ENCODE measurements at regions not wholly inside any gene's neighbourhood (a gene's known extent, or its start where the extent isn't known, plus 50 kb on each side); places are given as distances from the start of the nearest gene placed in this dataset.

GRCh38 chr20:58100731-58101356, 127.6 kb downstream of the ANKRD60 start:
- H3K27me3 Mint-ChIP-seq (ENCODE audit: insufficient read depth), result peaks cover 4% of the 10 kb centered on the region
- no peak overlapping the region for H3K4me3 Mint-ChIP-seq
- H3K9me3 Mint-ChIP-seq, result no peaks in the 10 kb centered on the region
- no peaks in the 10 kb centered on the region for H3K36me3 Mint-ChIP-seq (ENCODE audit: low read depth)
- H3K4me1 Mint-ChIP-seq (ENCODE audit: low read depth), result no peaks in the 10 kb centered on the region
- intact Hi-C loops (cut with micrococcal nuclease), result no loop called here
- no peak overlapping the region for H3K27ac Mint-ChIP-seq
- no peak for DNase-seq (ENCODE audit: low spot score)

- H3K27ac Mint-ChIP-seq, result no peak overlapping the region
- intact Hi-C loops (cut with micrococcal nuclease), result no loop called here
- H3K4me1 Mint-ChIP-seq (ENCODE audit: low read depth), result no peaks in the 10 kb centered on the region
- H3K4me3 Mint-ChIP-seq, result no peak overlapping the region
- H3K36me3 Mint-ChIP-seq (ENCODE audit: low read depth), result no peaks in the 10 kb centered on the region
- H3K27me3 Mint-ChIP-seq (ENCODE audit: insufficient read depth), result peaks cover 4% of the 10 kb centered on the region
- no peak for DNase-seq (ENCODE audit: low spot score)
- no peaks in the 10 kb centered on the region for H3K9me3 Mint-ChIP-seq
Observed at GRCh38 chr20:58099956-58100730, 128.3 kb downstream of the ANKRD60 start.

GRCh38 chr20:58099291-58099935, 129.0 kb downstream of the ANKRD60 start:
- intact Hi-C loops (cut with micrococcal nuclease), result no loop called here
- no peaks in the 10 kb centered on the region for H3K4me1 Mint-ChIP-seq (ENCODE audit: low read depth)

DNA sequence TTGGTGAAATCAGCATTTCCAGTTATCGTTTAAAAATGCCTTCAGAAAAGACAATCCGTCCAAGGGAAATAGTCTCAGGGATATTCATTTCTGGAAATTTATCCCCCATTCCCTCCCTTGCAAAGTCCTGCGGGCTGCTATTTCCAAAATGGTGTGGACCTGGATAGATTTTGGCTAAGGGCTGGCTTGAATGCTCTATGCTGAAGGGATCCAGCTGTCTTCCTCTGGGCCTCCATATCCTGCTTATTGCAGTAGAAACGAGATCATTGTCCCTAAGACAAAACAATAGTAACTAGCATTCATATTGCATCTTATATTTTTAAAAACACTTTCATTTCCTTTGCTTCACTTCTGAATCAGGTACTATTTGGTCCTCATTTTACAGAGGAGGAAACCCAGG, 129.9 kb downstream of the ANKRD60 start:
- no peak overlapping the region for H3K4me3 Mint-ChIP-seq
- H3K27me3 Mint-ChIP-seq (ENCODE audit: insufficient read depth), result peaks cover 4% of the 10 kb centered on the region
- no peaks in the 10 kb centered on the region for H3K9me3 Mint-ChIP-seq
- no peak for DNase-seq (ENCODE audit: low spot score)
- intact Hi-C loops (cut with micrococcal nuclease), result no loop called here
- H3K27ac Mint-ChIP-seq, result no peak overlapping the region
- no peaks in the 10 kb centered on the region for H3K36me3 Mint-ChIP-seq (ENCODE audit: low read depth)
- H3K4me1 Mint-ChIP-seq (ENCODE audit: low read depth), result no peaks in the 10 kb centered on the region

More at GRCh38 chr20:58099291-58099935, 129.0 kb downstream of the ANKRD60 start:
- Mint-ChIP-seq H3K27me3 (ENCODE audit: insufficient read depth) (peaks cover 4% of the 10 kb centered on the region), H3K36me3 (ENCODE audit: low read depth) (no peaks in the 10 kb centered on the region), H3K4me3 (no peak overlapping the region), H3K27ac (no peak overlapping the region), H3K9me3 (no peaks in the 10 kb centered on the region)
- no peak for DNase-seq (ENCODE audit: low spot score)

- no peaks in the 10 kb centered on the region for H3K4me1 Mint-ChIP-seq (ENCODE audit: low read depth)
- peaks cover 4% of the 10 kb centered on the region for H3K27me3 Mint-ChIP-seq (ENCODE audit: insufficient read depth)
- H3K4me3 Mint-ChIP-seq, result no peak overlapping the region
- intact Hi-C loops (cut with micrococcal nuclease), result no loop called here
- H3K9me3 Mint-ChIP-seq, result no peaks in the 10 kb centered on the region
- no peaks in the 10 kb centered on the region for H3K36me3 Mint-ChIP-seq (ENCODE audit: low read depth)
- no peak for DNase-seq (ENCODE audit: low spot score)
- H3K27ac Mint-ChIP-seq, result no peak overlapping the region
Observed at GRCh38 chr20:58097943-58098342, 130.5 kb downstream of the ANKRD60 start.

- no peak for DNase-seq (ENCODE audit: low spot score)
- H3K27me3 Mint-ChIP-seq (ENCODE audit: insufficient read depth), result peaks cover 6% of the 10 kb centered on the region
- no peaks in the 10 kb centered on the region for H3K9me3 Mint-ChIP-seq
- H3K36me3 Mint-ChIP-seq (ENCODE audit: low read depth), result no peaks in the 10 kb centered on the region
- intact Hi-C loops (cut with micrococcal nuclease), result no loop called here
- no peak overlapping the region for H3K4me3 Mint-ChIP-seq
- no peak overlapping the region for H3K27ac Mint-ChIP-seq
- no peaks in the 10 kb centered on the region for H3K4me1 Mint-ChIP-seq (ENCODE audit: low read depth)
Observed at GRCh38 chr20:58097429-58097828, 131.0 kb downstream of the ANKRD60 start.

- DNase-seq (ENCODE audit: low spot score), result no peak
- intact Hi-C loops (cut with micrococcal nuclease), result no loop called here
- H3K27me3 Mint-ChIP-seq (ENCODE audit: insufficient read depth), result peaks cover 8% of the 10 kb centered on the region
- H3K4me1 Mint-ChIP-seq (ENCODE audit: low read depth), result no peaks in the 10 kb centered on the region
- H3K4me3 Mint-ChIP-seq, result no peak overlapping the region
- H3K27ac Mint-ChIP-seq, result no peak overlapping the region
- H3K36me3 Mint-ChIP-seq (ENCODE audit: low read depth), result no peaks in the 10 kb centered on the region
- no peaks in the 10 kb centered on the region for H3K9me3 Mint-ChIP-seq
Observed at GRCh38 chr20:58096880-58097423, 131.5 kb downstream of the ANKRD60 start.

DNA sequence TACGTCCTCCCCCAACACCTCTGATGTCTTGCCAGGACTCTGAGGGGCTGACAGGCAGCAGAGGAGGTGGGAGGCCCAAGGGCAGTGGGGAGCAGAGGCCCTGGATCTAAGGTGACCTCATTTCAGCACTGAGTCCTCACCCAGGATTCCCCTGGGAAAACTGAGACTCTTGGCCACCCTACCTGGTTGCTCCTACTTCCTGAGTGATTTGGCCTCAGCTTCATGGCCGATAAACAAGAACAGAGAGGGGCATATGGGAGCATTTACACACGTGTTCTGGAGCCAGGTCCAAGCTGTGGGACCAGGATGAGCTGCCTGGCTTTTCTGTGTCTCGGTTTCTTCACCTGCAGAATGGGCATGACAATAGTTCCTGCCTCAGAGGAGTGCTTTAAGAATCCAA, 133.8 kb downstream of the ANKRD60 start:
- intact Hi-C loops (cut with micrococcal nuclease), result no loop called here
- Mint-ChIP-seq H3K27ac (no peak overlapping the region), H3K4me3 (no peak overlapping the region), H3K36me3 (ENCODE audit: low read depth) (no peaks in the 10 kb centered on the region), H3K4me1 (ENCODE audit: low read depth) (no peaks in the 10 kb centered on the region), H3K27me3 (ENCODE audit: insufficient read depth) (peaks cover 7% of the 10 kb centered on the region), H3K9me3 (no peaks in the 10 kb centered on the region)
- no peak for DNase-seq (ENCODE audit: low spot score)

- intact Hi-C loops (cut with micrococcal nuclease), result no loop called here
- Mint-ChIP-seq H3K36me3 (ENCODE audit: low read depth) (no peaks in the 10 kb centered on the region), H3K27me3 (ENCODE audit: insufficient read depth) (peaks cover 8% of the 10 kb centered on the region), H3K9me3 (no peaks in the 10 kb centered on the region), H3K4me1 (ENCODE audit: low read depth) (no peaks in the 10 kb centered on the region), H3K4me3 (no peak overlapping the region), H3K27ac (no peak overlapping the region)
- no peak for DNase-seq (ENCODE audit: low spot score)
Observed at GRCh38 chr20:58094160-58094559, 134.3 kb downstream of the ANKRD60 start.

DNA sequence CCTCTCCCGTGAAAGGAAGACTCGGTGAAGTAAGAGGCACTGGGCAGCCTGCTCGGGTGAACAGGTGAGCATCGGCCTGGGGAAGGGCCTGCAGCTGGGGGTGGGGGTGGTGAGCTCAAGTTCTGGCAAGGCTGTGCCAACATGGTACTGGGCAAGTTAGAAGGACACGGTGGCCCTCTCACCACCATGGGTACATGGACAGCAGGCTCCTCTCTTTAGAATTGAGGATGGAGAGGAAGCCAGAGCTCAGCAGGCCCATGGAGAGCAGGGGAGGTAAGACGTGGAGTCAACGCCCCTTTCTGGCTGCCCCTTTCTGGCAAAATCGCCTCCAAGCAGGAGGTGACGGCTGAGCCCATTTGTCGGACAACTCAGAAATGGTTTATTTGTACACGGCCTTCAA, 135.6 kb downstream of the ANKRD60 start:
- intact Hi-C loops (cut with micrococcal nuclease), result no loop called here
- H3K9me3 Mint-ChIP-seq, result no peaks in the 10 kb centered on the region
- H3K4me1 Mint-ChIP-seq (ENCODE audit: low read depth), result no peaks in the 10 kb centered on the region
- peaks cover 8% of the 10 kb centered on the region for H3K27me3 Mint-ChIP-seq (ENCODE audit: insufficient read depth)
- H3K36me3 Mint-ChIP-seq (ENCODE audit: low read depth), result no peaks in the 10 kb centered on the region
- H3K4me3 Mint-ChIP-seq, result no peak overlapping the region
- no peak for DNase-seq (ENCODE audit: low spot score)
- no peak overlapping the region for H3K27ac Mint-ChIP-seq

DNA sequence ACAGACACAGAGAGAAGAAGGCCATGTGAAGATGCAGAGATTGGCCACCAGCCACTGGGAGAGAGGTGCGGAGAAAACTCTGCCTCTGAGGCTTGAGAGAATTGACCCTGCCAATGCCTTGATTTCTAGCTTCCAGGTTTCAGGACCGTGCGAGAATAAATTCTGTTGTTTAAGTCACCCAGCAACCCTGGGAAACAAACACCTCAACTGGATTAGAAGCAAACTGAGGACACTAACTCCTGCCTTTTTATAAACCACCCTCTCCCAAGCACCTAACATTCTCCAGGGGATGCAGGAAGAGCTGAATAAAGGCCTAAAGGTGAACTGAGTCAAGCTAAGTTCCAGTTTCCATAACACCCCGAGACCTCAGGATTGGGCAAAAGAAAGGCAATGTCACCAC, 136.1 kb downstream of the ANKRD60 start:
- no peaks in the 10 kb centered on the region for H3K36me3 Mint-ChIP-seq (ENCODE audit: low read depth)
- no peak overlapping the region for H3K4me3 Mint-ChIP-seq
- H3K27ac Mint-ChIP-seq, result no peak overlapping the region
- intact Hi-C loops (cut with micrococcal nuclease), result no loop called here
- peaks cover 8% of the 10 kb centered on the region for H3K27me3 Mint-ChIP-seq (ENCODE audit: insufficient read depth)
- H3K9me3 Mint-ChIP-seq, result no peaks in the 10 kb centered on the region
- no peak for DNase-seq (ENCODE audit: low spot score)
- H3K4me1 Mint-ChIP-seq (ENCODE audit: low read depth), result no peaks in the 10 kb centered on the region

DNA sequence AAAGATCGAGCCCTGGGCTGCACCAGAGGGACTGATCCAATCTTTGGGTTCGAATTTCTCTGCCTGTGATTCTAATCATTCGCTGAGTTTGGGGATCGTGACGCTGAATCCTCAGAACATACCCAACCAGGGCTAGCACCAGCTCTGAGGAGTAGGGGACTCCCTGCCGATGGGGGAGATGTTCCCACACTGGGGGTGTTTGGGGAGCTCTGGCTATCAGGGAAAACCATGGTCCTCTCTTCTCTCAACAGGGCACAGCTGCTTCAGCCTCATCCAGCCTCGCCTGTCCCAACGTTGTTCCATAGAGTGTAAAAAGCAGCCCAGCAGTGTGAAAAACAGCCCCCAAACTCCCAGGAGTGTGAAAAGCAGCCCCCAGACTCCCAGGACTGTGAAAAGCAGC, 136.6 kb downstream of the ANKRD60 start:
- Mint-ChIP-seq H3K36me3 (ENCODE audit: low read depth) (no peaks in the 10 kb centered on the region), H3K27ac (no peak overlapping the region), H3K27me3 (ENCODE audit: insufficient read depth) (peaks cover 13% of the 10 kb centered on the region), H3K4me3 (no peak overlapping the region), H3K4me1 (ENCODE audit: low read depth) (no peaks in the 10 kb centered on the region), H3K9me3 (no peaks in the 10 kb centered on the region)
- no peak for DNase-seq (ENCODE audit: low spot score)
- intact Hi-C loops (cut with micrococcal nuclease), result no loop called here

DNA sequence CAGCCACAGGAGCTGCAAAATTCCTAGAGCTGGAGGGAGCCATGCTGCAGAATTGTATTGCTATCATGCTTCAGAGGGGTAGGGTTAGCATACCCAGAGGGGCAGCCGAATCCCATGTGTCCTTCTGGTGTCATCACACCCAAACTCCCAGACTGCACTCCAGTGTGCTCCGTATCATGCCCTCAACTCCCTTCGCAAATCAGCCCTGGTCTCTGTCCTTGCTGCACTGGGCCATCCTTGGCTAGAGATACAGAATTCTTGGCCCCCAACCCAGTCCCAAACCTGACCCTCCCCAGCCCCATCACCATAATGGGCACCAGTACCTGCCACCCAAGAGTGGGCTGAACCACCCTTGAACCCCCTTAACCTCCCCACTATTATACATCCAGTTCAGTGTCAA, 138.3 kb downstream of the ANKRD60 start:
- no peak overlapping the region for H3K4me3 Mint-ChIP-seq
- intact Hi-C loops (cut with micrococcal nuclease), result no loop called here
- peaks cover 11% of the 10 kb centered on the region for H3K27me3 Mint-ChIP-seq (ENCODE audit: insufficient read depth)
- H3K36me3 Mint-ChIP-seq (ENCODE audit: low read depth), result no peaks in the 10 kb centered on the region
- no peaks in the 10 kb centered on the region for H3K9me3 Mint-ChIP-seq
- no peak for DNase-seq (ENCODE audit: low spot score)
- no peak overlapping the region for H3K27ac Mint-ChIP-seq
- H3K4me1 Mint-ChIP-seq (ENCODE audit: low read depth), result no peaks in the 10 kb centered on the region
